GM12891 (cell line): ENCODE measurements at regions not wholly inside any gene's neighbourhood (a gene's known extent, or its start where the extent isn't known, plus 50 kb on each side); places are given as distances from the start of the nearest gene placed in this dataset.

ENCODE experiments used
- DNase-seq: peaks from one replicate; pipeline ENCODE4 v3.0.0; 2011; ENCODE audit warnings: low spot score; ENCODE audit not compliant: insufficient read length
- FAIRE-seq: peaks from 2 replicates; lab custom pipeline; 2011; peaks lifted over from hg19 to GRCh38; lab: Jason Lieb, UNC
- PAX5 ChIP-seq: IDR thresholded peaks from 2 replicates; pipeline ENCODE4 v1.6.1; 2011; ENCODE audit warnings: low read length, moderate library complexity, mild to moderate bottlenecking; ENCODE audit not compliant: insufficient read depth, severe bottlenecking
- POLR2A ChIP-seq: IDR thresholded peaks from 2 replicates; pipeline ENCODE4 v1.6.1; 2011; ENCODE audit warnings: low read depth, low read length, control low read depth
- POLR2AphosphoS5 ChIP-seq: IDR thresholded peaks from 2 replicates; pipeline ENCODE4 v1.6.1; 2011; ENCODE audit warnings: low read depth, low read length, control low read depth
- POU2F2 ChIP-seq: IDR thresholded peaks from 2 replicates; pipeline ENCODE4 v1.6.1; 2011; ENCODE audit warnings: low read depth, mild to moderate bottlenecking, control low read depth, low read length, moderate library complexity
- SPI1 ChIP-seq: IDR thresholded peaks from 2 replicates; pipeline ENCODE4 v1.6.1; 2011; ENCODE audit warnings: low read depth, low read length, control low read depth
- TAF1 ChIP-seq: IDR thresholded peaks from 2 replicates; pipeline ENCODE4 v1.6.1; 2011; ENCODE audit warnings: low read depth, low read length, control low read depth

- FAIRE-seq (no peak), DNase-seq (no peak)
- TF ChIP-seq TAF1 (no peak), POLR2A (no peak), PAX5 (no peak), POU2F2 (no peak), SPI1 (no peak), POLR2AphosphoS5 (no peak)
Observed at GRCh38 chr10:90462749-90463470, 394.9 kb downstream of the HTR7 start.

GRCh38 chr10:90464329-90464728, 393.5 kb downstream of the HTR7 start:
- TF ChIP-seq POLR2A (no peak), TAF1 (no peak), SPI1 (no peak), POU2F2 (no peak), POLR2AphosphoS5 (no peak), PAX5 (no peak)

GRCh38 chr10:90470966-90471365, 386.9 kb downstream of the HTR7 start:
- FAIRE-seq = no peak
- DNase-seq = no peak
- no peak for TF ChIP-seq SPI1
- TF ChIP-seq POLR2A = no peak
- TF ChIP-seq POU2F2 = no peak
- TF ChIP-seq POLR2AphosphoS5 = no peak
- no peak for TF ChIP-seq TAF1
- TF ChIP-seq PAX5 = no peak

More at GRCh38 chr10:90464329-90464728, 393.5 kb downstream of the HTR7 start:
- FAIRE-seq = no peak
- no peak for DNase-seq

DNA sequence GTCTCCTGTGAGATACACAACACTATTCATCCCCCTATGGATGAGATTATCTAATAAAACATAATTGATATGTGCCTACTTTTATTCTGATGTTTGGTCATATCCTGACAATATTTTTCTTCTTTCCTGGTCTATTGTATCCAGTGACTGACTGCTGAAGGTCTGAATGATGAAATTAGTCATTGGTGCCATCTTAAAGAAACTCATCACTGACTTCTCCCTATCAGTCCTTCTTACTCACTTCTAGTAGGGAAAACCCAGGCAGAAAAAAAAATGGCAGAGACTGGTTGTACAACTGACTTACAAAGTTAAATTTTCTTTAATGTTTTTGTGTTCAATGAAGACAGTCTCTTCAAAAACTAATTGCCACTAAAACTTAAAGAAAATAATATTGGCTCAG, 377.4 kb downstream of the HTR7 start:
- FAIRE-seq (no peak), DNase-seq (no peak)
- TF ChIP-seq PAX5 (no peak), POLR2A (no peak), POLR2AphosphoS5 (no peak)

GRCh38 chr10:90481326-90481923, 376.4 kb downstream of the HTR7 start:
- TF ChIP-seq TAF1 (no peak), POLR2AphosphoS5 (no peak), PAX5 (no peak), POLR2A (no peak), SPI1 (no peak), POU2F2 (no peak)
- no peak for DNase-seq
- FAIRE-seq = no peak

DNA sequence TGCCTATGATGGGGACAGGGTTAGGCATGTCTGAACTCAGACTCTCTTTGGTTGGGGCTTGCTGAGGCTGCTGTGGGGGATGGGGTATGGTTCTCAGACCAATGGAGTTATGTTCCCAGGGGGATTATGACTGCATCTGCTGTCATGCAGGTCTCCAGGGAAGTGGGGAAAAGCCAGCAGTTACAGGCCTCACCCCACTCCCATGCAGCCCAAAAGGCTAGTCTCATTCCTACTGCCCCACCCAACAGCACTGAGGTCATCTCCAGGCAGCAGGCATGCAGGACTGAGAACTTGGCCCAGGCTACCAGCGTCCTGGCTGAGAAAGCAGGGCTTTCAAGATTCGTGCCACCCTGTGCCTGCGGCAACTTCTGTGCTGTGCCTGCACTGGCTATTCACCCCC, 373.3 kb downstream of the HTR7 start:
- no peak for DNase-seq
- TF ChIP-seq TAF1 (no peak), POLR2A (no peak), SPI1 (no peak), POU2F2 (no peak), PAX5 (no peak), POLR2AphosphoS5 (no peak)
- no peak for FAIRE-seq

DNA sequence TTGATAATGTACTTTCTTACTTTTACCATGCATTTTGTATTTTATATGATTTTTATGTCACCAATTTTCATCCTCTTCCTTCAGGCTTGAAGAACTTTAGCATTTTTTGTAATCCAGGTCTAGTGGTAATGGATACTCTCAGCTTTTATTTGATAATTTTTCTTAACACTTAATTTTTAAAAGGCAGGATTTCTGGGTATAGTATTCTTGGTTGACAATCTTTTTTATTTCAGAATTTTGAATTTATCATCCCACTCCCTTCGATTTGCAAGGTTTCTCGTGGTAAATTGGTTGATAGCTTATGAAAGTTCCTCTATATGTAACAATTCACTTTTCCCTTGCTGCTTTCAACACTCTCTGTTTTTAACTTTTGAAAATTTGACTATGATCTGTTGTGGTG, 363.7 kb downstream of the HTR7 start:
- FAIRE-seq = no peak
- TF ChIP-seq PAX5 (no peak), POU2F2 (no peak), POLR2AphosphoS5 (no peak), SPI1 (no peak), POLR2A (no peak), TAF1 (no peak)

GRCh38 chr10:90504172-90504571, 353.7 kb downstream of the HTR7 start:
- FAIRE-seq (no peak), DNase-seq (no peak)
- TF ChIP-seq SPI1 (no peak), POLR2AphosphoS5 (no peak), POLR2A (no peak), POU2F2 (no peak), TAF1 (no peak), PAX5 (no peak)

More for the DNA sequence above, 363.7 kb downstream of the HTR7 start:
- no peak for DNase-seq

GRCh38 chr10:90526721-90527120, 331.1 kb downstream of the HTR7 start:
- no peak for TF ChIP-seq POU2F2
- no peak for TF ChIP-seq PAX5
- no peak for TF ChIP-seq SPI1
- no peak for TF ChIP-seq POLR2AphosphoS5
- TF ChIP-seq POLR2A = no peak
- TF ChIP-seq TAF1 = no peak
- FAIRE-seq (no peak), DNase-seq (no peak)

DNA sequence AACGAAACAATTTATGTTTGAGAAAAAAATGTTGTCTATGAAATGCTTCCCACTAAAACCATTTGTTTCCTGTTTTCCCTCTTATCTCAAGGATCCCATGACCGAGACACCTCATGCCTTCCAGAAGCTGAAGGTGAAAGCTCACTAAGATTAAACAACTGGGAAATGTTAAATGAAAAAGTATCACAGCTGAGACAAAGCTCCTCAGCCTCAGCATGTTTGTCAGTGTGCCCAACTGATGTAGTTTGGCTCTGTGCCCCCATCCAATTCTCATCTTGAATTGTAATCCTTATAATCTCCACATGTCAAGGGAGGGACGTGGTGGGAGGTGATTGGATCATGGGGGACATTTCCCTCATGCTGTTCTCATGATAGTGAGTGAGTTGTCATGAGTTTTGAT, 327.3 kb downstream of the HTR7 start:
- FAIRE-seq (no peak), DNase-seq (no peak)
- TF ChIP-seq PAX5 (no peak), POLR2A (no peak), SPI1 (no peak), TAF1 (no peak), POLR2AphosphoS5 (no peak), POU2F2 (no peak)
